WTC11 (cell line): ENCODE measurements at regions not wholly inside any gene's neighbourhood (a gene's known extent, or its start where the extent isn't known, plus 50 kb on each side); places are given as distances from the start of the nearest gene placed in this dataset.

Experiments used
- ATAC-seq: fragments of 200-7000 bp; cut with Tn5 transposase; 2 replicates; pipeline ENCODE4 v1.10.0; 2021; ENCODE audit warnings: mild to moderate bottlenecking, moderate library complexity
- CTCF ChIA-PET: fragments of 300-600 bp; sonication (Branson Sonifier 250); formaldehyde crosslinking; loops from one replicate; lab custom pipeline; 2021; ENCODE audit warnings: antibody characterized with exemption; lab: Charles Lee
- POLR2A ChIA-PET: fragments of 350-600 bp; sonication (Branson Sonifier 250); formaldehyde crosslinking; loops from one replicate; lab custom pipeline; 2021; ENCODE audit warnings: antibody characterized with exemption; lab: Charles Lee
- DNase-seq: peaks from one replicate; pipeline ENCODE4 v3.0.0; 2021; ENCODE audit warnings: low spot score
- H3K27ac Mint-ChIP-seq: 2 replicates; pipeline ENCODE4 v1.8.0; 2021; ENCODE audit warnings: mixed read lengths
- H3K27me3 Mint-ChIP-seq: 2 replicates; pipeline ENCODE4 v1.8.0; 2021; ENCODE audit warnings: low read depth, mild to moderate bottlenecking, moderate library complexity, mixed read lengths
- H3K36me3 Mint-ChIP-seq: 2 replicates; pipeline ENCODE4 v1.8.0; 2021; ENCODE audit warnings: mixed read lengths
- H3K4me1 Mint-ChIP-seq: 2 replicates; pipeline ENCODE4 v1.8.0; 2022; ENCODE audit warnings: mixed read lengths
- H3K4me3 Mint-ChIP-seq: 2 replicates; pipeline ENCODE4 v1.8.0; 2021; ENCODE audit warnings: mild to moderate bottlenecking, moderate library complexity, mixed read lengths
- H3K9me3 Mint-ChIP-seq: 2 replicates; pipeline ENCODE4 v1.8.0; 2021; ENCODE audit warnings: mixed read lengths
- ATF1 ChIP-seq: sonication (generic); formaldehyde crosslinking; IDR thresholded peaks from 2 replicates; pipeline ENCODE4 v1.8.1; 2023; ENCODE audit warnings: mild to moderate bottlenecking, moderate library complexity, missing genetic modification reagents
- EMX1 ChIP-seq: fragments of 250-450 bp; sonication (Bioruptor Pico); IDR thresholded peaks from 2 replicates; pipeline ENCODE4 v1.8.0; 2021; ENCODE audit warnings: mild to moderate bottlenecking
- FOXP1 ChIP-seq: sonication (generic); formaldehyde crosslinking; IDR thresholded peaks from 2 replicates; pipeline ENCODE4 v1.8.0; 2022; ENCODE audit warnings: missing genetic modification reagents, mild to moderate bottlenecking, moderate library complexity, borderline replicate concordance
- JAZF1 ChIP-seq: fragments of 250-450 bp; sonication (Bioruptor Pico); IDR thresholded peaks from 2 replicates; pipeline ENCODE4 v1.9.0; 2021; ENCODE audit warnings: moderate library complexity, mild to moderate bottlenecking, inconsistent platforms
- MXD4 ChIP-seq: fragments of 250-450 bp; sonication (Bioruptor Pico); IDR thresholded peaks from 2 replicates; pipeline ENCODE4 v1.8.0; 2021; ENCODE audit warnings: mild to moderate bottlenecking, moderate library complexity, borderline replicate concordance
- NR1H2 ChIP-seq: sonication (generic); formaldehyde crosslinking; IDR thresholded peaks from 2 replicates; pipeline ENCODE4 v1.9.0; 2021; ENCODE audit warnings: mild to moderate bottlenecking, moderate library complexity, missing genetic modification reagents
- OVOL2 ChIP-seq: fragments of 250-450 bp; sonication (Bioruptor Pico); IDR thresholded peaks from 2 replicates; pipeline ENCODE4 v1.9.0; 2021; ENCODE audit warnings: mild to moderate bottlenecking, borderline replicate concordance
- PRRX2 ChIP-seq: fragments of 250-450 bp; sonication (Bioruptor Pico); IDR thresholded peaks from 2 replicates; pipeline ENCODE4 v1.8.0; 2021; ENCODE audit warnings: mild to moderate bottlenecking
- TCF7 ChIP-seq: sonication (generic); formaldehyde crosslinking; IDR thresholded peaks from 2 replicates; pipeline ENCODE4 v1.8.0; 2022; ENCODE audit warnings: mild to moderate bottlenecking, low read depth, missing genetic modification reagents, moderate library complexity
- ZBTB21 ChIP-seq: sonication (generic); formaldehyde crosslinking; IDR thresholded peaks from 2 replicates; pipeline ENCODE4 v1.8.1; 2023; ENCODE audit warnings: mild to moderate bottlenecking, missing genetic modification reagents, borderline replicate concordance
- ZNF138 ChIP-seq: sonication (generic); formaldehyde crosslinking; conservative IDR thresholded peaks from 2 replicates; pipeline ENCODE4 v1.8.1; 2022; ENCODE audit warnings: mild to moderate bottlenecking, moderate library complexity, missing genetic modification reagents
- ZNF219 ChIP-seq: sonication (generic); formaldehyde crosslinking; IDR thresholded peaks from 2 replicates; pipeline ENCODE4 v1.8.0; 2023; ENCODE audit warnings: missing genetic modification reagents, mild to moderate bottlenecking, borderline replicate concordance
- TF ChIP-seq, protein P1 (sequence below): fragments of 250-450 bp; sonication (Bioruptor Pico); IDR thresholded peaks from 2 replicates; pipeline ENCODE4 v1.9.0; 2021; ENCODE audit warnings: mild to moderate bottlenecking
- TF ChIP-seq, protein P2 (sequence below): sonication (generic); formaldehyde crosslinking; conservative IDR thresholded peaks from 2 replicates; pipeline ENCODE4 v1.8.1; 2022; ENCODE audit warnings: mild to moderate bottlenecking, missing genetic modification reagents
- TF ChIP-seq, protein P3 (sequence below): sonication (generic); formaldehyde crosslinking; IDR thresholded peaks from 2 replicates; pipeline ENCODE4 v1.8.0; 2022; ENCODE audit warnings: mild to moderate bottlenecking, missing genetic modification reagents
- TF ChIP-seq, protein P4 (sequence below): sonication (generic); formaldehyde crosslinking; IDR thresholded peaks from 2 replicates; pipeline ENCODE4 v1.8.0; 2022; ENCODE audit warnings: mild to moderate bottlenecking, missing genetic modification reagents
- TF ChIP-seq, protein P5 (sequence below): sonication (generic); formaldehyde crosslinking; IDR thresholded peaks from 2 replicates; pipeline ENCODE4 v1.8.1; 2022; ENCODE audit warnings: mild to moderate bottlenecking, missing genetic modification reagents, moderate library complexity, borderline replicate concordance
- TF ChIP-seq, protein P6 (sequence below): sonication (generic); formaldehyde crosslinking; IDR thresholded peaks from 2 replicates; pipeline ENCODE4 v1.8.1; 2023; ENCODE audit warnings: mild to moderate bottlenecking, missing genetic modification reagents
- TF ChIP-seq, protein P7 (sequence below): sonication (generic); formaldehyde crosslinking; IDR thresholded peaks from 2 replicates; pipeline ENCODE4 v1.8.0; 2022; ENCODE audit warnings: missing genetic modification reagents

DNA sequence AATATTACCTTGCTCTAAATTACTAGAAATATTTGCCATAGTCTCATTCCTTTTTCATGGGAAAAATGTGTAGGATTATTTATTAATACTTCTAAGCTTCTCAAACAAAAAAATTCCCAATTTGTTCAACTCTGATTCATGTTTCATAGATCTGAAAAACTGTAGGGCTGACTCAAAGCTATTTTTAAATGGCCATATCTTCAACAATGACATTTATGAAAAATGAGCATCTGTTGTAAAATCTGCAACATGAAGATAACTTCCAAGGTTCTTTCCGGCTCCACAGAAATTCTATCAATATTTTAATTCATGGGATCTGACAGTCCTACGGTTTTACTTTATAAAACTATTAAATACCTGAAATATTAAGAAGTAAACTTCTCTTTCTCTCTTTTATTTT is 192.7 kb upstream of the KCNJ16 start:
- Mint-ChIP-seq H3K4me1 (no peaks in the 10 kb centered on the region), H3K27ac (no peak overlapping the region), H3K36me3 (no peaks in the 10 kb centered on the region), H3K9me3 (peaks cover 6% of the 10 kb centered on the region; the same call in 1 of the 2 replicates), H3K27me3 (no peaks in the 10 kb centered on the region), H3K4me3 (no peak overlapping the region)
- ATAC-seq (no peak), DNase-seq (no peak)
- TF ChIP-seq, protein P1, sequence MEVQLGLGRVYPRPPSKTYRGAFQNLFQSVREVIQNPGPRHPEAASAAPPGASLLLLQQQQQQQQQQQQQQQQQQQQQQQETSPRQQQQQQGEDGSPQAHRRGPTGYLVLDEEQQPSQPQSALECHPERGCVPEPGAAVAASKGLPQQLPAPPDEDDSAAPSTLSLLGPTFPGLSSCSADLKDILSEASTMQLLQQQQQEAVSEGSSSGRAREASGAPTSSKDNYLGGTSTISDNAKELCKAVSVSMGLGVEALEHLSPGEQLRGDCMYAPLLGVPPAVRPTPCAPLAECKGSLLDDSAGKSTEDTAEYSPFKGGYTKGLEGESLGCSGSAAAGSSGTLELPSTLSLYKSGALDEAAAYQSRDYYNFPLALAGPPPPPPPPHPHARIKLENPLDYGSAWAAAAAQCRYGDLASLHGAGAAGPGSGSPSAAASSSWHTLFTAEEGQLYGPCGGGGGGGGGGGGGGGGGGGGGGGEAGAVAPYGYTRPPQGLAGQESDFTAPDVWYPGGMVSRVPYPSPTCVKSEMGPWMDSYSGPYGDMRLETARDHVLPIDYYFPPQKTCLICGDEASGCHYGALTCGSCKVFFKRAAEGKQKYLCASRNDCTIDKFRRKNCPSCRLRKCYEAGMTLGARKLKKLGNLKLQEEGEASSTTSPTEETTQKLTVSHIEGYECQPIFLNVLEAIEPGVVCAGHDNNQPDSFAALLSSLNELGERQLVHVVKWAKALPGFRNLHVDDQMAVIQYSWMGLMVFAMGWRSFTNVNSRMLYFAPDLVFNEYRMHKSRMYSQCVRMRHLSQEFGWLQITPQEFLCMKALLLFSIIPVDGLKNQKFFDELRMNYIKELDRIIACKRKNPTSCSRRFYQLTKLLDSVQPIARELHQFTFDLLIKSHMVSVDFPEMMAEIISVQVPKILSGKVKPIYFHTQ = no peak
- TF ChIP-seq ATF1 (CRISPR knock-in tag) = no peak
- no peak for TF ChIP-seq ZNF219 (CRISPR knock-in tag)
- ChIA-PET POLR2A (interaction anchor here (0.6 kb wide), 1 partner anchor 196 kb away, joined by 3 read pairs; no protein-coding TSS in a partner anchor), CTCF (interaction anchor here (1.2 kb wide), 1 partner anchor 59 kb away, joined by 3 read pairs; no protein-coding TSS in a partner anchor)

DNA sequence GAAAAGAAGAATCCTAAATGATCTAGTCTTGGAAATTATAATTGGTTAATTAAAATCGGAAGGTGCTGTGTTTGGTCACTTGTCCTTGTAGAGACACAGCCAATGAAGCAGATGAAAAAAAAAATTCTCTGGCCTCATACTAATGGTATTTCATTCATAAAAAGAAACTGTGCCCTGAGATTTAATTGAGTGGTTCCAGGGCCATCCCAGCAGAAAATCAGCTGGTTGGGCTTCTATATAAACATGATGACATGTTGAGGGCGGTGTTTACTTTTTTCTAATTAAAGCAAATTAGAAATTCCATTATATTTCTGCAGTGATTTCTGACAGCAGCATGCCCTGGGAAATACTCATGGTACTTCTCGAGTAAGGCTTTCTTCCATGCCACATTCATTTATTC is 191.9 kb upstream of the KCNJ16 start:
- TF ChIP-seq ATF1 (CRISPR knock-in tag) = no peak
- TF ChIP-seq, protein P2, sequence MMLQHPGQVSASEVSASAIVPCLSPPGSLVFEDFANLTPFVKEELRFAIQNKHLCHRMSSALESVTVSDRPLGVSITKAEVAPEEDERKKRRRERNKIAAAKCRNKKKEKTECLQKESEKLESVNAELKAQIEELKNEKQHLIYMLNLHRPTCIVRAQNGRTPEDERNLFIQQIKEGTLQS (CRISPR knock-in tag) = no peak
- TF ChIP-seq, protein P3, sequence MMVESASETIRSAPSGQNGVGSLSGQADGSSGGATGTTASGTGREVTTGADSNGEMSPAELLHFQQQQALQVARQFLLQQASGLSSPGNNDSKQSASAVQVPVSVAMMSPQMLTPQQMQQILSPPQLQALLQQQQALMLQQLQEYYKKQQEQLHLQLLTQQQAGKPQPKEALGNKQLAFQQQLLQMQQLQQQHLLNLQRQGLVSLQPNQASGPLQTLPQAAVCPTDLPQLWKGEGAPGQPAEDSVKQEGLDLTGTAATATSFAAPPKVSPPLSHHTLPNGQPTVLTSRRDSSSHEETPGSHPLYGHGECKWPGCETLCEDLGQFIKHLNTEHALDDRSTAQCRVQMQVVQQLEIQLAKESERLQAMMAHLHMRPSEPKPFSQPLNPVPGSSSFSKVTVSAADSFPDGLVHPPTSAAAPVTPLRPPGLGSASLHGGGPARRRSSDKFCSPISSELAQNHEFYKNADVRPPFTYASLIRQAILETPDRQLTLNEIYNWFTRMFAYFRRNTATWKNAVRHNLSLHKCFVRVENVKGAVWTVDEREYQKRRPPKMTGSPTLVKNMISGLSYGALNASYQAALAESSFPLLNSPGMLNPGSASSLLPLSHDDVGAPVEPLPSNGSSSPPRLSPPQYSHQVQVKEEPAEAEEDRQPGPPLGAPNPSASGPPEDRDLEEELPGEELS (CRISPR knock-in tag) = no peak
- TF ChIP-seq MXD4 (CRISPR knock-in tag) = no peak
- no peak for TF ChIP-seq OVOL2
- no peak for TF ChIP-seq EMX1 (CRISPR knock-in tag)
- no peak for TF ChIP-seq TCF7 (CRISPR knock-in tag)
- TF ChIP-seq, protein P4, sequence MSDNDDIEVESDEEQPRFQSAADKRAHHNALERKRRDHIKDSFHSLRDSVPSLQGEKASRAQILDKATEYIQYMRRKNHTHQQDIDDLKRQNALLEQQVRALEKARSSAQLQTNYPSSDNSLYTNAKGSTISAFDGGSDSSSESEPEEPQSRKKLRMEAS (CRISPR knock-in tag) = no peak
- no peak for TF ChIP-seq ZNF138
- TF ChIP-seq JAZF1 (CRISPR knock-in tag) = no peak
- TF ChIP-seq, protein P5, sequence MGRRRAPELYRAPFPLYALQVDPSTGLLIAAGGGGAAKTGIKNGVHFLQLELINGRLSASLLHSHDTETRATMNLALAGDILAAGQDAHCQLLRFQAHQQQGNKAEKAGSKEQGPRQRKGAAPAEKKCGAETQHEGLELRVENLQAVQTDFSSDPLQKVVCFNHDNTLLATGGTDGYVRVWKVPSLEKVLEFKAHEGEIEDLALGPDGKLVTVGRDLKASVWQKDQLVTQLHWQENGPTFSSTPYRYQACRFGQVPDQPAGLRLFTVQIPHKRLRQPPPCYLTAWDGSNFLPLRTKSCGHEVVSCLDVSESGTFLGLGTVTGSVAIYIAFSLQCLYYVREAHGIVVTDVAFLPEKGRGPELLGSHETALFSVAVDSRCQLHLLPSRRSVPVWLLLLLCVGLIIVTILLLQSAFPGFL (CRISPR knock-in tag) = no peak
- TF ChIP-seq PRRX2 (CRISPR knock-in tag) = no peak
- no peak for TF ChIP-seq FOXP1
- TF ChIP-seq, protein P6, sequence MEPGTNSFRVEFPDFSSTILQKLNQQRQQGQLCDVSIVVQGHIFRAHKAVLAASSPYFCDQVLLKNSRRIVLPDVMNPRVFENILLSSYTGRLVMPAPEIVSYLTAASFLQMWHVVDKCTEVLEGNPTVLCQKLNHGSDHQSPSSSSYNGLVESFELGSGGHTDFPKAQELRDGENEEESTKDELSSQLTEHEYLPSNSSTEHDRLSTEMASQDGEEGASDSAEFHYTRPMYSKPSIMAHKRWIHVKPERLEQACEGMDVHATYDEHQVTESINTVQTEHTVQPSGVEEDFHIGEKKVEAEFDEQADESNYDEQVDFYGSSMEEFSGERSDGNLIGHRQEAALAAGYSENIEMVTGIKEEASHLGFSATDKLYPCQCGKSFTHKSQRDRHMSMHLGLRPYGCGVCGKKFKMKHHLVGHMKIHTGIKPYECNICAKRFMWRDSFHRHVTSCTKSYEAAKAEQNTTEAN (CRISPR knock-in tag) = no peak
- no peak for TF ChIP-seq ZBTB21 (CRISPR knock-in tag)
- no peak for TF ChIP-seq ZNF219 (CRISPR knock-in tag)
- TF ChIP-seq, protein P7, sequence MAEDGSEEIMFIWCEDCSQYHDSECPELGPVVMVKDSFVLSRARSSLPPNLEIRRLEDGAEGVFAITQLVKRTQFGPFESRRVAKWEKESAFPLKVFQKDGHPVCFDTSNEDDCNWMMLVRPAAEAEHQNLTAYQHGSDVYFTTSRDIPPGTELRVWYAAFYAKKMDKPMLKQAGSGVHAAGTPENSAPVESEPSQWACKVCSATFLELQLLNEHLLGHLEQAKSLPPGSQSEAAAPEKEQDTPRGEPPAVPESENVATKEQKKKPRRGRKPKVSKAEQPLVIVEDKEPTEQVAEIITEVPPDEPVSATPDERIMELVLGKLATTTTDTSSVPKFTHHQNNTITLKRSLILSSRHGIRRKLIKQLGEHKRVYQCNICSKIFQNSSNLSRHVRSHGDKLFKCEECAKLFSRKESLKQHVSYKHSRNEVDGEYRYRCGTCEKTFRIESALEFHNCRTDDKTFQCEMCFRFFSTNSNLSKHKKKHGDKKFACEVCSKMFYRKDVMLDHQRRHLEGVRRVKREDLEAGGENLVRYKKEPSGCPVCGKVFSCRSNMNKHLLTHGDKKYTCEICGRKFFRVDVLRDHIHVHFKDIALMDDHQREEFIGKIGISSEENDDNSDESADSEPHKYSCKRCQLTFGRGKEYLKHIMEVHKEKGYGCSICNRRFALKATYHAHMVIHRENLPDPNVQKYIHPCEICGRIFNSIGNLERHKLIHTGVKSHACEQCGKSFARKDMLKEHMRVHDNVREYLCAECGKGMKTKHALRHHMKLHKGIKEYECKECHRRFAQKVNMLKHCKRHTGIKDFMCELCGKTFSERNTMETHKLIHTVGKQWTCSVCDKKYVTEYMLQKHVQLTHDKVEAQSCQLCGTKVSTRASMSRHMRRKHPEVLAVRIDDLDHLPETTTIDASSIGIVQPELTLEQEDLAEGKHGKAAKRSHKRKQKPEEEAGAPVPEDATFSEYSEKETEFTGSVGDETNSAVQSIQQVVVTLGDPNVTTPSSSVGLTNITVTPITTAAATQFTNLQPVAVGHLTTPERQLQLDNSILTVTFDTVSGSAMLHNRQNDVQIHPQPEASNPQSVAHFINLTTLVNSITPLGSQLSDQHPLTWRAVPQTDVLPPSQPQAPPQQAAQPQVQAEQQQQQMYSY (CRISPR knock-in tag) = no peak
- no peak for TF ChIP-seq NR1H2 (CRISPR knock-in tag)
- TF ChIP-seq, all 79 proteins: peak for 0
- H3K36me3 Mint-ChIP-seq = no peaks in the 10 kb centered on the region
- no peak for ATAC-seq
- no peak overlapping the region for H3K27ac Mint-ChIP-seq
- no peaks in the 10 kb centered on the region for H3K4me1 Mint-ChIP-seq
- H3K4me3 Mint-ChIP-seq = no peak overlapping the region
- CTCF ChIA-PET = no interaction called here
- peaks cover 4% of the 10 kb centered on the region; the same call in 1 of the 2 replicates for H3K9me3 Mint-ChIP-seq
- POLR2A ChIA-PET = interaction anchor here (0.6 kb wide), 1 partner anchor 80 kb away, joined by 4 read pairs; no protein-coding TSS in a partner anchor
- DNase-seq = no peak
- H3K27me3 Mint-ChIP-seq = no peaks in the 10 kb centered on the region
